GM21423 (cell line): ENCODE measurements at regions not wholly inside any gene's neighbourhood (a gene's known extent, or its start where the extent isn't known, plus 50 kb on each side); places are given as distances from the start of the nearest gene placed in this dataset.
A peak's percentile ranks its signal among the peaks of the same experiment; 100 is the strongest.

Experiments used
- ATAC-seq: cut with Tn5 transposase; IDR thresholded peaks from one replicate; pipeline ENCODE4 v1.9.1; 2021; ENCODE audit warnings: mild to moderate bottlenecking, moderate library complexity; ENCODE audit not compliant: unreplicated experiment

DNA sequence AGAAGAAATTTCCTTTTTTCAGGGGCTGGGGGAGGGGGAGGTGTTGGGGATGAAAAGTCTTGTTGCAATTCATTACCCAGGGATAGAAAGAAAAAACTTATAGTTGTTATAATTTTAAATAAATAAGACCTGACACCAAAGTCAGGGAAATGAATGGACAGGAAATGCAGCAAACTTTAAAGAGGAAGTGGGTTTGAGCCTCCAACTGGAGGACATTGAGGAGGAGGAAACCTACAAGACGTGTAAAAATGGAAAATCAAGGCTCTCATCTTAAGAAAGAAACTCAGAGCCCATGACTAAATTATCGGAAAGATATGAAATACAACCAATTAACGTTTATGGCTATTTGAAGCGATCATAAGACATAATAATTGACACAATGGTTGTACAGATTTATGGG is 54.4 kb downstream of the NIBAN1 start:
- no peak for ATAC-seq

DNA sequence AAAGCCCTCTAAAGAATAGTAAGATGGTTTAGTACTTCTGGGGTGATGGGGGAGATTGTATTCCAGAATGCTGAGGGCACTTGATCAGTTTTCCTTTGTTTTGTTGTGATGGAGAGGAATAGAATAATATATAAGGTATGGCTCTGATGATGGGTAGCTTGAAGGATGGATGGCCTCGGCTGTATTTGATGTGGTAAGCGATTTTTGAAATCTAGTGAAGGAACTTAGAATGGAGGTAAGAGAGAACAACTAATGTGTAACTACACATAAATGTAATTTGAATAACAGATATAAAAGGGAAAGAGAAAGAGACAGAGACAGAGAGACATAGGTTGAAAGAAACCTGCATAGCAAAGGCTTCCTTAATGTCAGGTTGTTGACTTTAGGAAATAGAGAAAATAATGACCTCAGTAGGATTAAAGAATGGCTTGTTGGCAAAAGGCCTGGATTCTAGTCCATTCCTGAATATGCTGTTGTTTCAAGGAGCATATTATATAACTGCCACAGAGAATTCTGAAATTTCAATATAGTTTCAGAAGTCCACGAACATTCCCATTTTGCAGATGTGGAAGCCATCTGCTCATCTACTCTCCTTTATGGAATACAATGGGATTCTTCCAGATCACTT is 58.7 kb downstream of the NIBAN1 start:
- ATAC-seq = no peak

DNA sequence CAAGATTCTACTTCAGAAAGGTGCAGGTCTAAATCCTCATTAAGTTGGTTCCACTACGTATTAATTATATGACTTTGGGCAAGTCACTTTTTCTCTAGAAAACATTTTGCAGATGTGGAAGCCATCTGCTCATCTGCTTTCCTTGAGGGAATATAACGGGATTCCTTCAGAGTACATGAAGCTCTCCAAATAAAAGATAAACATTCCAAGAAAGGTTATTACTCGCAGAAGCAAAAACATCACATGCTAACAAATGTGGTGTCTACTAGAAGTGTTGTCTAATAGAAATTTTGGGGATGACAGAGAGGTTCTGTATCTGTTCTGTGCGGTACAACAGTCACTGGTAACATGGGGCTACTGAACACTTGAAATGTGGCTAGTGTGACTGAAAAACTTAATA is 60.2 kb downstream of the NIBAN1 start:
- ATAC-seq = no peak

DNA sequence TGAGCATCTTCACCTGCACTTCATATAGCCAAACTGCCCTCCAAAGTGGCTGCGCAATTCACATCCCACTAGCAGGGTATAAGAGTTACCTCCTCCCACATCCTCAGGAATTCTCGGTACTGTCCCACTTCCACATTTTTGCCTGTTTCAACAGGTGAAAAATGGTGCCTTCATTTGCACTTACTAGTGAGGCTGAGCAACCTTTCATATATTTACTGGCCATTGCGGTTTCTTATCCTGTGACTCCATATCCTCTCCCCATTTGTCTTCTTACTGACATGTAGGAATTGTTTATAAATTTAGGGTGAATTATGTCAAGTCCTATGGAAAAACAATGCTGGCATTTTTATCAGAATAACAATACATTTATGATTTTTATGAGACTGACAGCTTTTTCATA is 61.9 kb downstream of the NIBAN1 start:
- no peak for ATAC-seq

DNA sequence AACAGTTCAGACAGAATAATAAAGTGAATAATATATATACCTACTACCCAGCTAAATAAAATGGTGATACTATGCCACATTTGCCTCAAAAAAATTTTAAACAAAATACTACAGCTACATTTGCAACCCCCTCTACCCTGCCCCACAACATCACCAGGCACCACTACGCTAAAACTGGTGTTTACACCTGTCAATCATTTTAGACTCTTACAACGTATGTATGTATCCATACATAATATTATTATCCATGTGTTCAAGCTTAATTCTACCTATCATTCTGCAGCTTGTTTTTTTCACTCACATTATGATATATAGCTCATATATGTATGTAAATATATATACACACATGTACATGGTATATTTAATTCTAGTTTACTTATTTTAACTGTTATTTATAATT is 62.5 kb downstream of the NIBAN1 start:
- no peak for ATAC-seq

DNA sequence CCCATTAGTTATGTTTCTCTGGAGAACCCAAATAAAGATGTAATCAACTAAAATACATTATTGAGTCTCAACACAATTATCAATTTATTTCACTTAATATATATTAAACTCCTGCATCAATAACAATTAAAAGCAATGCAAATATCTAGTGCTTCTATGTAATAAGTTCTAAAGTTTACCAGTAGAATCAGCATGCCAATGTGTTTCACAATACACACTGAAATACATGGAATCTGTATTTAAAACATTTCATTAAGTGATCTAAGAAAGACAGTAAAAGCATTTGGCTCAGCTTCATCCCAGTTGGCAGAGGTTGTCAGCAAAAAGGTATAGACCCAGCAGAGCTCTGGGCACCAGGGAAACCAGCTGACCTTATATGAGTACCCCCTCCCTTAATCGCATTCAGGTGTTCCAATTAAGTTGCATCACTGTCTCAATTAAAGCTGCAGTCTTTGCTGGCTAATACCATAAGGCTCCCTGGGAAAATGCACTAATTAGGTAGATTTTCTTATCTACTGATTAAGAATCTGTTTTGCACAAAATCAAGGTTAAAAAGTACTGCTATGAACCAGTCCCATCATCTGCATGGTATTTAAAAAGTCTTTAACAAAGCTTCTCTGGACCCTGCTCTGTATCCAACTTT is 63.1 kb downstream of the NIBAN1 start:
- ATAC-seq = no peak

DNA sequence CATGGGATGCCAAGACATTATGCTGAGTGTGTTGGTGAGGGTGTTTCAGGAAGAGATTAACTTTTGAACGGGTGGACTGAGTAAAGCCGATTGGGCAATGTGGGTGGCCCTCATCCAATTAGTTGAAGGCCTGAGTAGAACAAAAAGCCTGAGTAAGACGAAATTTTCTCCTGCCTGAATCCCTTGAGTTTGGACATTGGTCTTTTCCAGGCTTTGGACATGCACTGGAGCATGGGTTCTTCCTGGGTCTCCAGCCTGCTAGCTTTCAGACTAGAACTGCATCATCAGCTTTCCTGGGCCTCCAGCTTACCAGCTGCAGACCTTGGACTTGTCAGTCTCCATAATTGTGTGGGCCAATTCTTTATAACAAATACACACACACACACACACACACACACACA is 63.6 kb downstream of the NIBAN1 start:
- ATAC-seq = no peak

DNA sequence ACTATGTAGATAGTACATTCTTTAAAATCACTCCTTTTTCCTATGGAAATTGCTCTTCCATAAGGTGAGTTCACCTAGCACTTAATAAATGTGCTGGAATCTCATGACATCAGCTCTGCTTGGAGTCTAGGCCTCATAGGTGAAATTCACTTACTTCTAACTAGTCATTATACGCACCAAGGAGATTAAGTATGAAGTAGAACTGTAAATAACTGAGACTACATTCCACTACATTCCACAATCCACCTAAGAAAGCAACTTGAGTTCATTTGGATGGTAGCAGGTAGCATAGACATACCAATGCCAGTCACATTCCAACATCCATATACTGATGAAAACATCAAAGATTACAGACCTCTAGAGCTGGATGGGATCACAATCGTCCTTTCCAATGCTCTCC is 64.3 kb downstream of the NIBAN1 start:
- ATAC-seq = no peak

DNA sequence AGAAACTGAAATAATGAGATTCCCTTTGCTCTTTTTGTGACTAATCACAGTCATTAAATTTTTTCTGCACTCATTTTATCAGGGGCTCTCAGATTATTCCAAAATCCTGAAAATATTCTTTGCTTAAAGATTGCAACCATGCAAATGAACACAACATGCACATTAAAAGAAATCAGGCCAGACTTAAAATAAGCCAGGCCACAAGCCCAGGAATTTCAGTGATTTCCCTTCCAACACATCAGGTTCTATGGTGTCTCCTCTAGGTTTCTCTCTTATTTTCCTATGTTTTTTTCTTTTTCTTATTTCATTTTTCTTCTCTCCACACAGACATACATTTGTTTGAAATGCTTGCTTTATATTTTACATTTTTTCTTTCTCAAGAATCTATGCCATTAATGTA is 65.3 kb downstream of the NIBAN1 start:
- ATAC-seq = no peak

DNA sequence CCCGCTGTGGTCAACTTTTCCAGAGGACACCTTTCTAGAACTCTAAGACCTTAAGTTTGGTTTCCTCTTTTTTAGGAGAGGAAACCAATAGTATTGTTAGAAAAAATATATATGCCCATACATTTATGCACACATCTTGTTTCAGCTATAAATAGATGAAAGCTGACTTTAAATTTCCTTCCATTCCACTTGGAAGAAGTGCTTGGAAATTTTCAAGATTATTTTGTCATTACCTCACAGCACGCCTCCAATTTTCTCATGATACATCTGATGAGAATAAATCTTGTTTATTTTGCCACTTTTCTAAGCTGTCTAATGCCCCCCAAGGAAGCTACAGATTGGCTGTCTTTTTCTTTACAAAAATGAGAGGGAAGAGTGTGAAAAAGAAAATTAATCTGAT is 65.8 kb downstream of the NIBAN1 start:
- ATAC-seq = no peak

DNA sequence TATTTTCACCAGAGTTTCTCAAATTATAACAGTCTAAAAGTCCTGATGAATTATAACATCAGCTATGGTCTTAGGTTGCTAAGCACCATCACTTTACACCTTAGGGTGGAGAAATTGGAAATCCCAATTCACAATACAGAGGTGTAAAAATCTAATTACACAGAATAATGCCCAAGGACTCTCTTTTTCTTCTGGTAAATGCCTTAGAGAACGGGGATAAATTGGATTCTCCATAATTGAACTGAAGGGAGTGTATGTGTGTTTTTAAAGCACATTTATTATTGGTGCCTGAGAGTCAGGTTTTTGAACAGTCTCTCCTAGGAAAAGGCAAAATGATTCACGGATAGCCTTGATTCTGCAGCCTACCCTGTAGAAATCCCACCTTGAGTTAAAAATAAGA is 66.8 kb downstream of the NIBAN1 start:
- no peak for ATAC-seq

DNA sequence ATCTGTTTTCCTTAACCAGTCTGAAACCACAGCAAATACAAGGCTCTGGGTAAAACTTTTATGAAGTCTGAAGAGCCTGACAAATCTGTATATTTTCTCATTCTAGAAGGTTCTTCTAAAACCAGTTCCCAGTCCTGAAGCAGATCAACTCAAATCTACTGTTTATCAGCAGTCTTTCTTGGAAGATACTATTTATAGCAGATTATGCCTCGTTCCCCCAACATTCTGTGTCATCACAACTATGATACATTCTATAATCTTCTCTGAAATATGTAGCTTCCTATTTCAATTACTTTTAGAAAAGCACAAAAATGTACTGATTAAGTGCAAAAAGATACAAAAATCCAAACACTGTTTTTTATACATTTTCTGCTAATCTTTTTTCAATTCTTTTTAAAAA is 67.5 kb downstream of the NIBAN1 start:
- ATAC-seq = no peak

DNA sequence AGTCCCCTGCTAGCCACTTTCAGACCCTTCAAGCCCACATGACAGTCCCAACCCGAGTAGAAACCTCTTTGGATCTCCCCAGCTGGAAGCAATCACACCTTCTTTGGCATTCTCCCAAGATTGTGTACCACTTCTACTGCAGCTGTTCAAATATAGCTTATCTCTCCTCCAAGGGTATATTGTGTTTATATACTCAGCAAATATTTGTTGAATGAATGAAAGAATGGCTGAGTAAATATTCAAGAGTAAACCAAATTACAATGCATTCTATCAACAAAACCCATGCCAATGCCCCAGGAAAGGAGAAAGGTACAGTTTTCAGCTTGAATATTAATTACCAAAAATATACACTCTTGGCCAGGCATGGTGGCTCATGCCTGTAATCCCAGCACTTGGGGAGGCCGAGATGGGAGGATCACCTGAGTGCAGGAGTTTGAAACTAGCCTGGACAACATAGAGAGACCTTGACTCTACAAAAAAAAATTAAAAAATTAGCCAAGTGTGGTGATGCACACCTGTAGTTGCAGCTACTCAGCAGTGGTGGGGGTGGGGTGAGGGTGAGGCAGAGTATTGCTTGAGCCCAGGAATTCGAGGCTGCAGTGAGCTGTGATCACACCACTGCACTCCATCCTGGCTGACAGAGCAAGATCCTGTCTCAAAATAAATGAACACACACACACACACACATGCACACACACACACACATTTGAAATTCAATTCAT is 68.5 kb downstream of the NIBAN1 start:
- no peak for ATAC-seq

DNA sequence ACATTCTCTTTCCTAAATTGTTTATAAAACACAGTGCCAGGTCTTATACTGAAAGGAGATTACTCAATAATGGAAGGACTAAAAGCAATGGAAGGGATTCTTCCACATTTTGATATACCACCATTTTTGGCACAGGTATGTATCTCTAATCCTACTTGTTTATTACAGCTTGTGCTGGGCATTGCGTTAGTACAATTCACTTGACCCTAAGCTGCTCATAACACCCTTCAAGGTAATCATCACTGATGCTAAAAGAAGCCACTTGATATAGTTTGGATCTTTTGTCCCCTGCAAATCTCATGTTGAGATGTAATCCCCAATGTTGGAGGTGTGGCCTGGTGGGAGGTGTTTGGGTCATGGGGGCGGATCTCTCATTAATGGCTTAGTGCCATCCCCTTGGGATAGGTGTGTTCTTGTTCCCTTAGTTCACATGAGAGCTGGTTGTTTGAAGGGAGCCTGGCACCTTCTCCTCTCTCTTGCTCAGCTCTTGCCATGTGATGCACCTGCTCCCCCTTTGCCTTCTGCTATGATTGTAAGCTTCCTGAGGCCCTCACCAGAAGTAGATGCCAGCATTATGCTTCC is 71.1 kb downstream of the NIBAN1 start:
- no peak for ATAC-seq

DNA sequence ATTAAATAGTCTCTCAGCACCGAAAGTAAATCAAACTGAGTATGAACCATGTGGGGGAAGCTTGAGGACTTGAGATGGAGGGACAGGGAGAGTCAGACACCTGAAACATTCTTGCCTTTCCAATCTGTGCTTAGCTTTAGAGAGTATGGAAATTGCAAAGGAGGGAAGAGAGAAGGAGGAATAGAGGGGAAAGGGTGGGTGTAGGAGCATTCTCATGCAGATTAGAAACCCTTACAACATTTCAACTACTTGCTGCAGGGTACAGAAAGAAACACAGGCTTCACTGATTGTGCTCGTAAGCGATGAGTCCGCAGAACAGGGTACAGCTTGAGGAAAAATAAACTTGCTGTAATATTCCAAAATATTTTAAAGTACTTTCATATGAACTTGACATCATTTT is 73.8 kb downstream of the NIBAN1 start:
- no peak for ATAC-seq

DNA sequence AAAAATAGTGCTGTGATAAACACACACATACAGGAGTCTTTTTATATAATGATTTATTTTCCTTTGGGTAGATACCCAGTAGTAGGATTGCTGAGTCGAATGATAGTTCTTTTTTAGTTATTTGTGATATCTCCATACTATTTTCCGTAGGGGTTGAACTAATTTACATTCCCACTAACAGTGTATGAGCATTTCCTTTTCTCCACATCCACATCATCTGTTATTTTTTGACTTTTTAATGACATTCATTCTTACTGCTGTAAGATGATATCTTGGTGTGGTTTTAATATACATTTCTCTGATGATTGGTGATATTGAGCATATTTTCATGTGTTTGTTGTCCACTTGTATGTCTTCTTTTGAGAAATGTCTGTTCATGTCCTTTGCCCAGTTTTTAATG is 78.3 kb downstream of the NIBAN1 start:
- no peak for ATAC-seq

DNA sequence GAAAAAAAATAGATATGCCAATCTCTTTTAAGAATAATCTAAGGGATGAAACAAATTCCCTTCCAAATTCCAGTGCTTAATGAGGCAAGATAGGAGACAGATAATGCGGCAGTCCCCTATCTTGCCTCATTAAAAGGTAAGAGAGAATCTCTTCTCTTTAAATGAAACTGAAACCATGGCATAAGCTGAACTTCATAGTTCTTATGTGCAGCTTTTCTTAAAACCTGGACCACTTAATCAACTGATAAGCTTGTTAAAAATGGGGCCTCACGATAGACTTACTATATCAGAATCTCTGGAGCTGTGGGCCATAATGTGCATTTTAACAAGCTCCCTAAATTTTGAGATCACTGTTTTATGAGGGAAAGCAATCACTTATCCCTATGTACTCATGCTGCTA is 79.2 kb downstream of the NIBAN1 start:
- ATAC-seq = no peak

DNA sequence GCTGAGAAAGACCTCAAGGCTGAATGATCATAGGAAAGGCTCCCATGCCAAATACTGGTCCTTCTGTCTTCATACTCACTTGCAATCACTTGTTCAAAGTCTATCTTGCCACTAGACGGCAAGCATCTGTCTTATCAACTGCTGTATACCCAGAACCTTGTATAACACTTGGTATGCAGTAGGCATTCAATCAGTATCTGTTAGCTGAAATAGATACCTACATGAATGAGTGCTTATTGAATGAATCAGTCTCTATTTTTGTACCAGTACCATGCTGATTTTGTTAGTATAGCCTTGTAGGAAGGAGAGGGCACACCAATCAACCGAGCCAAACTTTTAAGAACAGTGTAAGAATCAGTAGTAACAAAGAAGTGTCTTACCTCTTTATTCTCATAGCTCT is 80.6 kb downstream of the NIBAN1 start:
- no peak for ATAC-seq

DNA sequence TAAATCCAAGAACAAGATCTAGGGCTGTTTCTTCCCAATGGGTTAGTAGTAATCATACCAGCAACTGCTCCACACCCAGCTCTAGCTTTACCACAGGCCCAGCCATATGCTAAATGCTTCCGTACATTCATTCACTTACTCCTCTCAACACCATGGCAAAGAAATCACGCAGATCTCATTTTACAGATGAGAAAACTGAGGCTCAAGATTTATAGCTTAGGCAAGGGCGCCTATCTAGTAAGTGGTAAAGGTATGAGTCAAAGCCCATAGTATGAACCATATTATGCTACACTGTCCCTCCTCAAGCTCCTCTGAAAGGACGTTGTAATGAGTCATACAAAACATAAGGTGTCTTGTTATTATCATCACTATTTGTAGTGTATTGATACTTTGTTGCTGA is 82.2 kb downstream of the NIBAN1 start:
- ATAC-seq = peak; percentile 70

DNA sequence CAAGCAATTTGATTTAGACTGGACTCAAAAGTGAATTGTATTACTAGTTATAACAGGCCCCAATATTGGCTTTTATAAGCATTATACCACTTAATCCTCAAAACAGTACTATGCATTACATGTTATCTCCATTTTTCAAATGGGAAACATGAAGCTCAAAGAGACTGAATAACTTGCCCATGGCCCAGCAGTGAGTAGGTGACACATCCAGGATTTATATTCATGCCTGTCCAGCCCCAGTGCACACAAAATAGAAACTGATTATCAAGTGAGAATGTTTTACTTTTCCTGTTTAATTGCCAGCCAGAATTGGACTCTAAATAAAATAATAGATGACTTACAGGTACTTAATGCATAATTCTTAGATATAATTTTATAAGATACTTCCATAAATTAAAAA is 82.9 kb downstream of the NIBAN1 start:
- ATAC-seq = no peak

DNA sequence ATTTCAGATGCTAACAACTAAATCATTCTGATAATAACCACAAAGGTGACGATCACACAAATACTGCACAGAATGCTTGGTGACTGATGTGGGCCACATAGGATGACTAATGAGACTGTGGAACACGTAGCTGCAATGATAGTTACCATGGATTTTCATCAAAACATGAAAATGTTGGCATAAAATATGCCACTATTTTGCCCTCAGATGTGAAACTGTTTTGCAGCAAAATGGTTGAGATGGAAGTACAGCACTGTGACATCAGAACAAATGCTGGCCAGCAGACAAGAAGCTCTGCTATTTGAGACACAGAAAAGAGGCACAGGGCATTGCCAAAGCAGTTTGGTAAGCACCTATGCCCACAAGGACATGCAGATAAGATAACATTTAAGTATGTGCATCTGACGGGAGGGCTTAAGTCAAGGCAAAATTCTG is 83.8 kb downstream of the NIBAN1 start:
- no peak for ATAC-seq

DNA sequence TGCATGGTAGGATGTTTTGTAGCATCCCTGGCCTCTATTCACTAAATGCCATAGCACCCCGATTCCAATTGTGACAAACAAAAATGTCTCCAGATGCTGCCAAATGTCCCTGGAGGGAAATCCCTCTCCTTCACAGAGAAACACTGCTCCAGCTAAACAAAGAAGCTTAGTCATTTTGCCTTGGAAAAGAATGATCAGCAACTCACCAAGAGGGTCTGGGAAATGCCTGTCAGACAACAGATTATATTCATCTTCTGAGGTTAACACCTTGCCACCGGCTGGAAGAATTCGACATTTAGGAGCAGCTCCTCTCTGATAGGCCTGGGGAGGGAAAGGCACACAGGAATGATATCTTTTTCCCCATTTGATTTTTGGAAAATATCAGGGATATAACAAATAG is 84.4 kb downstream of the NIBAN1 start:
- ATAC-seq = no peak
